ENCODE measurements at regions not wholly inside any gene's neighbourhood (a gene's known extent, or its start where the extent isn't known, plus 50 kb on each side); places are given as distances from the start of the nearest gene placed in this dataset.

DNA sequence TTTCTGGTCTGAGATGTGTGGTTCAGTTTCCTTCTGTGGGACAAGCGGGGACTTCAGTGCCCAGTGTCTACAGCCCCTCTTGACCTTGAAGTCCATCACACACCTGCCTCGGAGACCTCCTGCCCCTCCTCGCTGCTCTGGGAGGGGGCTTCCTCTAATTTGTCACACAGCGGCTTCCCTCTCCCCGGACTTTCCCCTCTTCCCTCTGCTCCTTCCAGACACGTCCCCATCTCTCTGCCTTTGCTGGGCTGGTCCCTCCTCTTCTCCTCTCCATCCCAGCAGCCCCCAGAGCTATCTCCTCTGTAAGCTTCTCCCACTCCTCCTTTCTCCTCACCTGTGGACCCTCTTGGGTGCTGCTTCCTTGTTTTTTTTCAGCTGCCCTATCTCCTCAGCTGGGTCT lies 122.2 kb upstream of the SORCS3 start:
- TF ChIP-seq, protein P1, sequence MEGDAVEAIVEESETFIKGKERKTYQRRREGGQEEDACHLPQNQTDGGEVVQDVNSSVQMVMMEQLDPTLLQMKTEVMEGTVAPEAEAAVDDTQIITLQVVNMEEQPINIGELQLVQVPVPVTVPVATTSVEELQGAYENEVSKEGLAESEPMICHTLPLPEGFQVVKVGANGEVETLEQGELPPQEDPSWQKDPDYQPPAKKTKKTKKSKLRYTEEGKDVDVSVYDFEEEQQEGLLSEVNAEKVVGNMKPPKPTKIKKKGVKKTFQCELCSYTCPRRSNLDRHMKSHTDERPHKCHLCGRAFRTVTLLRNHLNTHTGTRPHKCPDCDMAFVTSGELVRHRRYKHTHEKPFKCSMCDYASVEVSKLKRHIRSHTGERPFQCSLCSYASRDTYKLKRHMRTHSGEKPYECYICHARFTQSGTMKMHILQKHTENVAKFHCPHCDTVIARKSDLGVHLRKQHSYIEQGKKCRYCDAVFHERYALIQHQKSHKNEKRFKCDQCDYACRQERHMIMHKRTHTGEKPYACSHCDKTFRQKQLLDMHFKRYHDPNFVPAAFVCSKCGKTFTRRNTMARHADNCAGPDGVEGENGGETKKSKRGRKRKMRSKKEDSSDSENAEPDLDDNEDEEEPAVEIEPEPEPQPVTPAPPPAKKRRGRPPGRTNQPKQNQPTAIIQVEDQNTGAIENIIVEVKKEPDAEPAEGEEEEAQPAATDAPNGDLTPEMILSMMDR (IDR thresholded peaks at IDR 0.05): no peak
- TF ChIP-seq POLR2A (IDR thresholded peaks at IDR 0.05) (no peak), POLR2AphosphoS5 (IDR thresholded peaks at IDR 0.05) (no peak)
